HG03103 (cell line): ENCODE measurements at regions not wholly inside any gene's neighbourhood (a gene's known extent, or its start where the extent isn't known, plus 50 kb on each side); places are given as distances from the start of the nearest gene placed in this dataset.
"Not testable (repeated sequence)": the region's sequence is repeated elsewhere in the genome, so short reads cannot be mapped to it uniquely, and the experiment has no call there.

Experiments
- ATAC-seq: cut with Tn5 transposase; IDR thresholded peaks from one replicate; pipeline ENCODE4 v1.9.1; 2021; ENCODE audit warnings: low read depth; ENCODE audit not compliant: unreplicated experiment

DNA sequence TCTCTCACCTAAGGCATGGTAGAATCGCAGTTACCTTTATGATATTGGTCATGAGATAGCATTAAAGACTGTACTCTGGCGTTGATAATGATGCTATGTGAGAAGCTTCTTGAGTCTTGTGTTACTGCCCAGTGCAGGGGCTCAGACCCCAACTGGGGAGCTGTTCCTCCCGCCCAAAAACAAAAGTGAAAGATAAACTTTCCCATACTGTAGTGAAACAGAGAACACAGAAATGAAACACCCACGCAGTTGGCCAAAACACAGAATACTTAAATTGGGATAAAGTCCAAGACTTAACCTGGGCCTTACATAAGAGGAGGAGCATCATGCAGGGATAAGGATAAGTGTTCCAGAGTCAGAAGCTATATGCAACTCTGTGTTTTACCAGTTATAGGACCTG lies 130.6 kb downstream of the HHIPL2 start:
- ATAC-seq: no peak

GRCh38 chr1:222416001-222416791 lies 131.7 kb downstream of the HHIPL2 start:
- ATAC-seq: no peak

- ATAC-seq: no peak
Observed at GRCh38 chr1:222415441-222415840, 132.5 kb downstream of the HHIPL2 start.

- ATAC-seq: no peak
Observed at GRCh38 chr1:222413991-222414549, 133.8 kb downstream of the HHIPL2 start.

GRCh38 chr1:222413436-222413835 lies 134.5 kb downstream of the HHIPL2 start:
- no peak for ATAC-seq

DNA sequence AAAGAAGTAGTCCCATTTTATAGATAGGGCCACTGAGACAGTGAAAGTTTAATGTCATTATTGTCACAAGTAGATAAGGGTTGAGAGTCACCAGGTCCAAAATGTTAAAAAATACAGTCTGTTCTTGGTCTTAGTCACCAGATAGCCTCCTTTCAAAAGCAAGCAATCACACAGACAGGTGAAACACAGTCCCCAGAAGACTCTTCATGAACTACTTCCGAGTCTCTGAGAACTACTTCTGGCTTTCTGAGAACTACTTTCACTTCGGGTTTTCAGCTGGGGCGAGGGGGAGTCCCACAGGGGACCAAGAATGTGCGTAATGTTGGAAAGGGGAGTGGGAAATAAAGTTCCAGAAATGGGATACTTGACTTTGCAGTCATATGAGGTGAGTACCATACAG lies 143.2 kb downstream of the HHIPL2 start:
- peak; percentile 88 for ATAC-seq

- no peak for ATAC-seq
Observed at GRCh38 chr1:222399197-222399596, 148.7 kb downstream of the HHIPL2 start.

- no peak for ATAC-seq
Observed at GRCh38 chr1:222394224-222394623, 153.7 kb downstream of the HHIPL2 start.

DNA sequence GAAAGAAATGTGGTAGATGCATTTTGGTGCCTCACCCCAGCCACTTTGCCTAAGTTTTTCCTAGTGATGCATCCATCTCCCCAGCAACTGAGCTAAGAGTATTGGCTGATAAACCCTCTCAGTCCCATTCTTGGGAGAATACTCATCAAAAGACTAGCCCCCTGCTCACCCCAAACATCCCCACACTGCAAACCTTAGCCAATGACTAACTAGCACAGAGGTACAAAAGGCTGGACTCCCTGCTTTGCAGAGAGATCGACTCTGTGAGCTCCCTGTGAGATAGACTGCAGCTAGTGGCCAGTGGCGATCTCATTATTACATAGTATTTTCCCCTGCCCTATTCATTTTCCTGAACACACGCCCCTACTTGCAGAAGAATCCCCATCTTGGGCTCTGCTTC lies 155.3 kb downstream of the HHIPL2 start:
- ATAC-seq: no peak

- ATAC-seq: no peak
Observed at GRCh38 chr1:222390181-222390580, 157.7 kb downstream of the HHIPL2 start.

DNA sequence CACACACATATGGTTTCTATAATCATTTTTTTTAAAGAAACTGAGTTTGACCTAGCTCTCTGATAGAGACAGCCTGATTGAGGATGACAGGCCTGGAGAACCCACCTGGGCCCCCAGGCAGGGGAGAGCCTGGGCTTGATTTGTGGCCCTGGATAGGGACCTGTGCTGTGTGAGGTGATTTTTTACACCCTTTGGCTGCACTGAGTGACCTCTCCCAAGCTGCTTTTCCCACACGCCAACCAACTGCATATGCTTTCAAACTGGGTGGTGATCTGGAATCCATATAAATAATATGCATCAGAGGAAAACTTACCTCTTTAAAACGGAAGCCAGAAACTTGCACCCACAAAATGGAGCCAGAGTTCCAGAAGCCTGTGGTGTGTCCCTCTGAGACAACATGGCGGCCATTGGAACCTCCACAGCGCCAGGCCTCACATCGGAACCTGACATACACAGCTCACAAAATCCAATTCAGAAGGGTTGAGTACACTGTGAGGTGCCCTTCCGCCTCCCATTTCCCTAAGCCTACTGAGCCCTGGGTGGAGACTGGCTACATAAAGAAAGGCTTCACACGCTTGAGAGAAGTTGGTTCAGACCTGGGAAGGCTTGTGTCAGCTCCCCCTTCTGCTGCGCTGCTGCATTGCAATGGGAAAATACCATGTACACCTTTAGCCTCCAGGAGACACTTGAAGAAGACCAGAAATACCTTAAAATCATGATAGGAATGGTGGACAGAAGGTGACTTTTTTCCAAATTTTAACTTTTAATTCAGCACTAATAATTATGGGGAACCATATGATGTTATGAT lies 160.7 kb downstream of the HHIPL2 start:
- ATAC-seq: no peak

DNA sequence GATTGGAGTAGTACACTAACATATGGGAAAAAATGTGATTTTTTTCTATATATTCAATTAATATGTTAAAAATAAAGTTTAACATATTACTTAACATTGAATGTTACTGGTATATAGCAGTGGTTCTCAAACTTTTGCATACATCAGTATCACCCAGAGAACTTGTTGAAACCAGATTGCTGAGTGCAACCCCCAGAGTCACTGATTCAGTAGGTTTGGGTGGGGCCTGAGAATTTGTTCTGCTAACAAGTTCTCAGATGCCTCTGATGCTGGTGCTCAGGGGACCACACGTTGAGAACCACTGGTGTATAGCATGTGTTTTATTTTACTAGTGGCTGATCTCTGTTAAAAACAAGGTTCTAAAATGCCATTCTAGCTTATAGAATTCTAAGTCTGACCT lies 161.9 kb downstream of the HHIPL2 start:
- no peak for ATAC-seq

GRCh38 chr1:222385262-222385661 lies 162.6 kb downstream of the HHIPL2 start:
- no peak for ATAC-seq

DNA sequence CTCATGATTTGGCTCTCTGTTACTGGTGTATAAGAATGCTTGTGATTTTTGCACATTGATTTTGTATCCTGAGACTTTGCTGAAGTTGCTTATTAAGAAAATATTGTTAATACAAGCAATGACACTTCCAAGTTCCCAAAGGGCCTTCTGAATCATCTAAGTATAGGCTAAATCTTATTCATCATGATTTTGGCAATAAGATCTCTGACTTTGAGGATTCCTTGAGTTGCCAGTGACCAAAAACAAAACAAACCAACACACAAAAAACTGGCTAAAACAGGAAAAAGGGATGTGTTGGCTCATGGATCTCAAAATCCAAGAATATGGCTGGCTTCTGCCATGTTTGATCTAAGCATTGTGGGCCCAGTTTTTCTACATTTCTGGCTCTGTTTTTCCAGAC lies 163.4 kb downstream of the HHIPL2 start:
- no peak for ATAC-seq

DNA sequence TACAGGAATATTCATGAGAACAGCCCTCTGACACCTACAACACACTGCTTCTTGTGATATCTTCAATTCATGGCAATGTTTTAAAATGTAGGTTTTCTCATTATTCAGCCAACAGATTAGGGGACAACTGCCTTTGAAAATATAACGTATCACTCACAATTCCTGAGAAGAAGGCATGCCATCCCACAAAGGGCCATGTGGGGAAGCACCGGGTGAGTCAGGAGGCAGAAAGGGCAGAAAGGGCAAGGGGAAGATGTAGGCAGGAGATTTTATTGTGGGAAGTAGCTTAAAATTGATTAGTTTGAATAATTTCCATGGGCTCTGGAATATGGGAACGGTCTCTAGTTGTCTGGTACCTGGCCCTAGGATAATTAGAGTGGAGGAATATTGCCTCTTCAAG lies 165.7 kb downstream of the HHIPL2 start:
- no peak for ATAC-seq

DNA sequence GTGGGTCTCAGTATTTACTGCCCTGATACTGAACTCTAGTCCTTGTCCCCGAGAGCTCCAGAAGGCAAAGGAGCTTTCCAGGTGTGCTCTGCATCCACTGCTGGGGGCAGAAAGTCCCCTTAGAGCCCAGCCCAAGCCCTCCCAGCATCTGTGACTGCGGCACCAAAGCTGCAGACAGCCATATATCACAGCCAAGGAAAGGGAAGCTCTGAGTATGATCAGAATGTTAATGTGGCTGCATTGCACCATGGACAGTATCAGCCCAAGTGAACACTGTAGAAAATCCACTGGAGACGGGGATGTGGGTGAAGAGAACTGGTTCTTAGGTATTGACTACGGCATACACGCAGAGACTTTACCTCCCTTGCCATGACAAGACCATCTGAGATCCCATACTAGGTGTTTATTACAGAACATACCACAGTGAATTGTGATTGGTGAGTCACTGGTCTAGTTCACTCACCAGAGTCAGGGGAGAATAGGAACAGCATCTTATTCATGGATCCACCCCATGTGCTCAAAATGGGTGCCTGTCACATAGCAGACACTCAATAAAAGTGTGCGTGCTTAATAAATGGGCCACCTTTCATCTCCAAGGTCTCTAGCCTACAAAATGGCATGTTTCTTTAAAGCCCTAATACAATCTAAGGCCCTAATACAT lies 170.3 kb downstream of the HHIPL2 start:
- ATAC-seq: no peak

- ATAC-seq: not testable (repeated sequence)
Observed at GRCh38 chr1:222376791-222377190, 171.1 kb downstream of the HHIPL2 start.

DNA sequence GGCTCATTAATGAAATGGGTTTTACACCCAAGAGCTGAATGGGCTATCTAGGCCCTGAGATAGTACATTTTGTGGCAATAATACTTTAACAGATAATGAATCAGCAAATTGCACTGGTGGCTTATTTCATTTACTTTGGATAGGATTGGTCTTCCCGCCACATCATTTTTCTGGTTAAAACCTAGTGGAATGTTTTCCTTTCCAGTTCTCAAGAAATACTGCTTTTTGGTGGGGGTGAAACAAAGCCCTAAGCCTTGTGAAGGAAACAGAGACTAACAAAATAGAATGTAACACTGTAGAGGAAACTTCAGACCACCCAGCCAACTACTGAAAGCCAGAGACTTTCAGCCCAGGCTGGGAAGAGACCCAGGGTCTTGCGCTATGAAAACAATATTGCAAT lies 172.2 kb downstream of the HHIPL2 start:
- no peak for ATAC-seq

- ATAC-seq: no peak
Observed at GRCh38 chr1:222373831-222374602, 173.9 kb downstream of the HHIPL2 start.

- no peak for ATAC-seq
Observed at GRCh38 chr1:222373216-222373615, 174.7 kb downstream of the HHIPL2 start.
